Stomach smooth muscle (tissue), 2 donors: ENCODE measurements at regions not wholly inside any gene's neighbourhood (a gene's known extent, or its start where the extent isn't known, plus 50 kb on each side); places are given as distances from the start of the nearest gene placed in this dataset.
"Not testable (repeated sequence)": the region's sequence is repeated elsewhere in the genome, so short reads cannot be mapped to it uniquely, and the experiment has no call there.

Experiments used
- H3K27ac ChIP-seq: one replicate; pipeline ENCODE4 v1.7.0; 2013; ENCODE audit warnings: mild to moderate bottlenecking, low read length, inconsistent platforms
- H3K27me3 ChIP-seq, 2 donors: one replicate each; pipeline ENCODE4 v1.7.0; 2013; ENCODE audit warnings: low read length in 2 of 2; ENCODE audit not compliant: insufficient read depth in 2 of 2, control insufficient read depth in 1 of 2
- H3K36me3 ChIP-seq, 2 donors: one replicate each; pipeline ENCODE4 v1.7.0; 2013; ENCODE audit warnings: low read length in 2 of 2; ENCODE audit not compliant: control insufficient read depth in 2 of 2, insufficient read depth in 2 of 2
- H3K4me1 ChIP-seq: one replicate; pipeline ENCODE4 v1.7.0; 2013; ENCODE audit warnings: low read length; ENCODE audit not compliant: control insufficient read depth, insufficient read depth
- H3K4me3 ChIP-seq, 2 donors: one replicate each; pipeline ENCODE4 v1.7.0; 2013; ENCODE audit warnings: low read length in 2 of 2
- H3K9ac ChIP-seq, 2 donors: one replicate each; pipeline ENCODE4 v1.7.0; 2013; ENCODE audit warnings: low read length in 2 of 2, mild to moderate bottlenecking in 1 of 2
- H3K9me3 ChIP-seq, 2 donors: one replicate each; pipeline ENCODE4 v1.7.0; 2013; ENCODE audit warnings: low read length in 2 of 2; ENCODE audit not compliant: control insufficient read depth in 2 of 2
- donor health status: healthy.
- donor health status: Pancreatic carcinoma.

GRCh38 chr13:80083081-80083852, 257.7 kb downstream of the SPRY2 start:
- peak overlapping the region; percentile 26 for H3K27ac ChIP-seq
- no peaks in the 10 kb centered on the region for H3K9me3 ChIP-seq
- H3K36me3 ChIP-seq = no peaks in the 10 kb centered on the region
- H3K4me1 ChIP-seq = no peaks in the 10 kb centered on the region
- H3K9ac ChIP-seq = no peak overlapping the region
- no peak overlapping the region for H3K4me3 ChIP-seq
- H3K27me3 ChIP-seq = no peaks in the 10 kb centered on the region

- Histone ChIP-seq H3K36me3 (no peaks in the 10 kb centered on the region), H3K4me3 (no peak overlapping the region), H3K4me1 (no peaks in the 10 kb centered on the region), H3K9ac (no peak overlapping the region), H3K27me3 (no peaks in the 10 kb centered on the region), H3K27ac (no peak overlapping the region), H3K9me3 (no peaks in the 10 kb centered on the region)
These were observed 258.4 kb downstream of the SPRY2 start for GRCh38 chr13:80082396-80083080.

- Histone ChIP-seq H3K4me1 (no peaks in the 10 kb centered on the region), H3K9ac (no peak overlapping the region), H3K27me3 (no peaks in the 10 kb centered on the region), H3K36me3 (no peaks in the 10 kb centered on the region), H3K4me3 (no peak overlapping the region), H3K9me3 (no peaks in the 10 kb centered on the region), H3K27ac (no peak overlapping the region)
These were observed 266.1 kb downstream of the SPRY2 start for GRCh38 chr13:80074811-80075210.

GRCh38 chr13:80074143-80074752, 266.7 kb downstream of the SPRY2 start:
- H3K9ac ChIP-seq = no peak overlapping the region
- no peaks in the 10 kb centered on the region for H3K9me3 ChIP-seq
- H3K4me1 ChIP-seq = no peaks in the 10 kb centered on the region
- no peaks in the 10 kb centered on the region for H3K27me3 ChIP-seq
- no peak overlapping the region for H3K27ac ChIP-seq
- H3K4me3 ChIP-seq = no peak overlapping the region
- no peaks in the 10 kb centered on the region for H3K36me3 ChIP-seq

GRCh38 chr13:80072231-80072630, 268.7 kb downstream of the SPRY2 start:
- no peak overlapping the region for H3K27ac ChIP-seq
- H3K27me3 ChIP-seq = no peaks in the 10 kb centered on the region
- no peak overlapping the region for H3K9ac ChIP-seq
- no peaks in the 10 kb centered on the region for H3K36me3 ChIP-seq
- no peaks in the 10 kb centered on the region for H3K4me1 ChIP-seq
- H3K9me3 ChIP-seq = no peaks in the 10 kb centered on the region
- H3K4me3 ChIP-seq = no peak overlapping the region

GRCh38 chr13:80070024-80070703, 270.8 kb downstream of the SPRY2 start:
- Histone ChIP-seq H3K36me3 (no peaks in the 10 kb centered on the region), H3K27ac (no peak overlapping the region), H3K9me3 (no peaks in the 10 kb centered on the region), H3K9ac (no peak overlapping the region), H3K4me3 (no peak overlapping the region), H3K4me1 (no peaks in the 10 kb centered on the region), H3K27me3 (no peaks in the 10 kb centered on the region)

- H3K4me3 ChIP-seq = no peak overlapping the region
- H3K27ac ChIP-seq = no peak overlapping the region
- no peaks in the 10 kb centered on the region for H3K36me3 ChIP-seq
- no peaks in the 10 kb centered on the region for H3K27me3 ChIP-seq
- H3K4me1 ChIP-seq = no peaks in the 10 kb centered on the region
- H3K9ac ChIP-seq = no peak overlapping the region
- H3K9me3 ChIP-seq = no peaks in the 10 kb centered on the region
These were observed 271.6 kb downstream of the SPRY2 start for GRCh38 chr13:80069374-80069773.

GRCh38 chr13:80065996-80066395, 274.9 kb downstream of the SPRY2 start:
- Histone ChIP-seq H3K9me3 (no peaks in the 10 kb centered on the region), H3K9ac (no peak overlapping the region), H3K36me3 (no peaks in the 10 kb centered on the region), H3K4me3 (no peak overlapping the region), H3K4me1 (no peaks in the 10 kb centered on the region), H3K27me3 (no peaks in the 10 kb centered on the region), H3K27ac (no peak overlapping the region)

GRCh38 chr13:80062416-80062815, 278.5 kb downstream of the SPRY2 start:
- not testable (repeated sequence) for H3K27ac ChIP-seq, H3K4me1 ChIP-seq, H3K36me3 ChIP-seq, H3K9me3 ChIP-seq, H3K27me3 ChIP-seq, H3K4me3 ChIP-seq, H3K9ac ChIP-seq

- Histone ChIP-seq H3K36me3 (no peaks in the 10 kb centered on the region), H3K9ac (no peak overlapping the region), H3K9me3 (no peaks in the 10 kb centered on the region), H3K4me3 (no peak overlapping the region), H3K27me3 (no peaks in the 10 kb centered on the region), H3K4me1 (no peaks in the 10 kb centered on the region), H3K27ac (no peak overlapping the region)
These were observed 281.1 kb downstream of the SPRY2 start for GRCh38 chr13:80059789-80060188.
